ENCODE measurements at regions not wholly inside any gene's neighbourhood (a gene's known extent, or its start where the extent isn't known, plus 50 kb on each side); places are given as distances from the start of the nearest gene placed in this dataset.

DNA sequence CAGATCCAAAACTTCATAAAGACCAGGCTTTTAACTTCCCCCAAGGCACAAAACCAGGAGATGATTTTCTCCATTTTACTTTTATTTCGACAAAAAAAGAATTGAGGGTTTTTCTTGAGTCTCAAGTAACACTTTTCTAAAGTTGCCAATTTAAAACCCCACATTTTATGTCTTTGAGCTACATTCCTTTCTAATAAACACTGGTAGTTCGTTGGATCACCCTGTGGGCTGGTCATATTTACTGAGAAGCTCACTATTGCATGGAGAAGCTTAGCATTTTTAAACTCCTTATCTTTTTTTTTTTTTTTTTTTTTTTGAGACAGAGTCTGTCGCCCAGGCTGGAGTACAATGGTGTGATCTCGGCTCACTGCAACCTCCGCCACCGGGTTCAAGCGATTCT, 255.1 kb upstream of the TPM1 start:
- no peak overlapping the region for H2AFZ ChIP-seq (ENCODE audit: low read depth, low read length)
- H3K4me2 ChIP-seq (ENCODE audit: low read length): no peak overlapping the region
- H3K4me3 ChIP-seq (ENCODE audit: low read length): no peak overlapping the region
- H3K9ac ChIP-seq (ENCODE audit: low read length): no peak overlapping the region
- no peak for TF ChIP-seq TAF1 (IDR thresholded peaks at IDR 0.05; ENCODE audit: low read depth)
- no peak for TF ChIP-seq RAD21 (conservative IDR thresholded peaks at IDR 0.05)
- TF ChIP-seq MXI1 (conservative IDR thresholded peaks at IDR 0.05; ENCODE audit: poor library complexity, severe bottlenecking): no peak
- H3F3A ChIP-seq (ENCODE audit: insufficient read depth, low read length, poor library complexity, severe bottlenecking): no peaks in the 10 kb centered on the region
- H3K36me3 ChIP-seq (ENCODE audit: insufficient read depth, low read length): no peaks in the 10 kb centered on the region
- no peaks in the 10 kb centered on the region for H3K9me3 ChIP-seq (ENCODE audit: low read length)
- no peaks in the 10 kb centered on the region for H3K27me3 ChIP-seq (ENCODE audit: insufficient read depth, low read depth, low read length)
- H3K79me2 ChIP-seq (replicated peaks; ENCODE audit: insufficient read depth, low read length): no peaks in the 10 kb centered on the region
- H3K27ac ChIP-seq (ENCODE audit: low read length): no peak overlapping the region
- no peaks in the 10 kb centered on the region for H4K20me1 ChIP-seq (ENCODE audit: insufficient read depth)
- no peaks in the 10 kb centered on the region for H3K9me2 ChIP-seq (ENCODE audit: insufficient read depth, low read length)

DNA sequence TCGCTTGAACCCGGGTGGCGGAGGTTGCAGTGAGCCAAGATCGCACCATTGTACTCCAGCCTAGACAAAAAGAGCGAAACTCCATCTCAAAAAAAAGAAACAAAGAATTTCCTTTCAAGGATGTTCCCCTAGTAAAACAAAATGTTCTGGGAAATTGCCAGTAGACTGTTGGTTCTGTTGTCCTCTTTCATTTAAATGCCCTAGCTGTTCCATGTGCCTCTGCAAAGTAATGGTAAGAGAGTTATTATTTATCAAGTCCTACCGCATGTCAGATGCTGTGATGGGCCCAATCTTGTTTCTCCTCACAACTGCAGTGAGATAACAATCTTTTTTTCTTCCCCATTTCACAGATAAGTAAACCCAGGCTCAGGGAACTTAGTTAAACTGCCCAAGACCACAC, 254.3 kb upstream of the TPM1 start:
- Histone ChIP-seq H3K27me3 (ENCODE audit: insufficient read depth, low read depth, low read length) (no peaks in the 10 kb centered on the region), H3K9me2 (ENCODE audit: insufficient read depth, low read length) (no peaks in the 10 kb centered on the region), H3K79me2 (replicated peaks; ENCODE audit: insufficient read depth, low read length) (no peaks in the 10 kb centered on the region), H3K36me3 (ENCODE audit: insufficient read depth, low read length) (no peaks in the 10 kb centered on the region), H3K27ac (ENCODE audit: low read length) (no peak overlapping the region), H3K4me3 (ENCODE audit: low read length) (no peak overlapping the region), H3K4me2 (ENCODE audit: low read length) (no peak overlapping the region), H3K9me3 (ENCODE audit: low read length) (no peaks in the 10 kb centered on the region), H4K20me1 (ENCODE audit: insufficient read depth) (no peaks in the 10 kb centered on the region), H3F3A (ENCODE audit: insufficient read depth, low read length, poor library complexity, severe bottlenecking) (no peaks in the 10 kb centered on the region), H2AFZ (ENCODE audit: low read depth, low read length) (no peak overlapping the region), H3K9ac (ENCODE audit: low read length) (no peak overlapping the region)
- TF ChIP-seq TAF1 (IDR thresholded peaks at IDR 0.05; ENCODE audit: low read depth) (no peak), SMC3 (conservative IDR thresholded peaks at IDR 0.05; ENCODE audit: poor library complexity) (no peak), RAD21 (conservative IDR thresholded peaks at IDR 0.05) (no peak), POLR2AphosphoS5 (IDR thresholded peaks at IDR 0.05) (no peak), EP300 (conservative IDR thresholded peaks at IDR 0.05; ENCODE audit: poor library complexity, severe bottlenecking) (no peak), MXI1 (conservative IDR thresholded peaks at IDR 0.05; ENCODE audit: poor library complexity, severe bottlenecking) (no peak), EZH2 (IDR thresholded peaks at IDR 0.05; ENCODE audit: borderline replicate concordance, insufficient read depth, low read length, poor library complexity, severe bottlenecking) (no peak)
- TF ChIP-seq, protein P1, sequence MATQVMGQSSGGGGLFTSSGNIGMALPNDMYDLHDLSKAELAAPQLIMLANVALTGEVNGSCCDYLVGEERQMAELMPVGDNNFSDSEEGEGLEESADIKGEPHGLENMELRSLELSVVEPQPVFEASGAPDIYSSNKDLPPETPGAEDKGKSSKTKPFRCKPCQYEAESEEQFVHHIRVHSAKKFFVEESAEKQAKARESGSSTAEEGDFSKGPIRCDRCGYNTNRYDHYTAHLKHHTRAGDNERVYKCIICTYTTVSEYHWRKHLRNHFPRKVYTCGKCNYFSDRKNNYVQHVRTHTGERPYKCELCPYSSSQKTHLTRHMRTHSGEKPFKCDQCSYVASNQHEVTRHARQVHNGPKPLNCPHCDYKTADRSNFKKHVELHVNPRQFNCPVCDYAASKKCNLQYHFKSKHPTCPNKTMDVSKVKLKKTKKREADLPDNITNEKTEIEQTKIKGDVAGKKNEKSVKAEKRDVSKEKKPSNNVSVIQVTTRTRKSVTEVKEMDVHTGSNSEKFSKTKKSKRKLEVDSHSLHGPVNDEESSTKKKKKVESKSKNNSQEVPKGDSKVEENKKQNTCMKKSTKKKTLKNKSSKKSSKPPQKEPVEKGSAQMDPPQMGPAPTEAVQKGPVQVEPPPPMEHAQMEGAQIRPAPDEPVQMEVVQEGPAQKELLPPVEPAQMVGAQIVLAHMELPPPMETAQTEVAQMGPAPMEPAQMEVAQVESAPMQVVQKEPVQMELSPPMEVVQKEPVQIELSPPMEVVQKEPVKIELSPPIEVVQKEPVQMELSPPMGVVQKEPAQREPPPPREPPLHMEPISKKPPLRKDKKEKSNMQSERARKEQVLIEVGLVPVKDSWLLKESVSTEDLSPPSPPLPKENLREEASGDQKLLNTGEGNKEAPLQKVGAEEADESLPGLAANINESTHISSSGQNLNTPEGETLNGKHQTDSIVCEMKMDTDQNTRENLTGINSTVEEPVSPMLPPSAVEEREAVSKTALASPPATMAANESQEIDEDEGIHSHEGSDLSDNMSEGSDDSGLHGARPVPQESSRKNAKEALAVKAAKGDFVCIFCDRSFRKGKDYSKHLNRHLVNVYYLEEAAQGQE (IDR thresholded peaks at IDR 0.05; ENCODE audit: borderline replicate concordance): no peak
- TF ChIP-seq, protein P2, sequence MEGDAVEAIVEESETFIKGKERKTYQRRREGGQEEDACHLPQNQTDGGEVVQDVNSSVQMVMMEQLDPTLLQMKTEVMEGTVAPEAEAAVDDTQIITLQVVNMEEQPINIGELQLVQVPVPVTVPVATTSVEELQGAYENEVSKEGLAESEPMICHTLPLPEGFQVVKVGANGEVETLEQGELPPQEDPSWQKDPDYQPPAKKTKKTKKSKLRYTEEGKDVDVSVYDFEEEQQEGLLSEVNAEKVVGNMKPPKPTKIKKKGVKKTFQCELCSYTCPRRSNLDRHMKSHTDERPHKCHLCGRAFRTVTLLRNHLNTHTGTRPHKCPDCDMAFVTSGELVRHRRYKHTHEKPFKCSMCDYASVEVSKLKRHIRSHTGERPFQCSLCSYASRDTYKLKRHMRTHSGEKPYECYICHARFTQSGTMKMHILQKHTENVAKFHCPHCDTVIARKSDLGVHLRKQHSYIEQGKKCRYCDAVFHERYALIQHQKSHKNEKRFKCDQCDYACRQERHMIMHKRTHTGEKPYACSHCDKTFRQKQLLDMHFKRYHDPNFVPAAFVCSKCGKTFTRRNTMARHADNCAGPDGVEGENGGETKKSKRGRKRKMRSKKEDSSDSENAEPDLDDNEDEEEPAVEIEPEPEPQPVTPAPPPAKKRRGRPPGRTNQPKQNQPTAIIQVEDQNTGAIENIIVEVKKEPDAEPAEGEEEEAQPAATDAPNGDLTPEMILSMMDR (IDR thresholded peaks at IDR 0.05; ENCODE audit: poor library complexity, severe bottlenecking): no peak

DNA sequence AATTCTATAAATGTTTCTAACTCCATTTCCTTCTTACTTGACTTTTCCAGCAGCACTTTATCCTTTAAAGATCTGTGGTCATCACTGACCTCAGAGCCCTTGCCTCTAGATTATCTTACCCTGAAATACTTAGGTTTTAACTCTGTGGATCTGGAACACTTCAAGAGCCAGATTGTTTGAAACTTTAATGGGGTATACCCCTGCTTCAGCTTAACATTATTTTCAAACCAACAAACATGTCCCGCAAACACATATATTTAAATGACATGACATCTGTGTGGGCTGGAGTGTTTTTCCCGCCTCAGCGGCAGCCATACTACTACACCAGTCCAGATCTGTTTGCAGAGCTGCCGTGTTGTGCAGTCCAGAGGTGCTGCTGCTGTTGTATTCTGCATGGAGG, 252.0 kb upstream of the TPM1 start:
- Histone ChIP-seq H3K9ac (ENCODE audit: low read length) (no peak overlapping the region), H3K9me3 (ENCODE audit: low read length) (no peaks in the 10 kb centered on the region), H3K4me2 (ENCODE audit: low read length) (no peak overlapping the region), H2AFZ (ENCODE audit: low read depth, low read length) (no peak overlapping the region), H3K9me2 (ENCODE audit: insufficient read depth, low read length) (no peaks in the 10 kb centered on the region), H3K27ac (ENCODE audit: low read length) (no peak overlapping the region), H3F3A (ENCODE audit: insufficient read depth, low read length, poor library complexity, severe bottlenecking) (no peaks in the 10 kb centered on the region), H4K20me1 (ENCODE audit: insufficient read depth) (no peaks in the 10 kb centered on the region), H3K4me3 (ENCODE audit: low read length) (no peak overlapping the region), H3K36me3 (ENCODE audit: insufficient read depth, low read length) (no peaks in the 10 kb centered on the region), H3K79me2 (replicated peaks; ENCODE audit: insufficient read depth, low read length) (no peaks in the 10 kb centered on the region), H3K27me3 (ENCODE audit: insufficient read depth, low read depth, low read length) (no peaks in the 10 kb centered on the region)
- no peak for TF ChIP-seq TAF1 (IDR thresholded peaks at IDR 0.05; ENCODE audit: low read depth)
- TF ChIP-seq EZH2 (IDR thresholded peaks at IDR 0.05; ENCODE audit: borderline replicate concordance, insufficient read depth, low read length, poor library complexity, severe bottlenecking): no peak
- no peak for TF ChIP-seq RAD21 (conservative IDR thresholded peaks at IDR 0.05)
- no peak for TF ChIP-seq SMC3 (conservative IDR thresholded peaks at IDR 0.05; ENCODE audit: poor library complexity)
- TF ChIP-seq MXI1 (conservative IDR thresholded peaks at IDR 0.05; ENCODE audit: poor library complexity, severe bottlenecking): no peak
- TF ChIP-seq, protein P2 (IDR thresholded peaks at IDR 0.05; ENCODE audit: poor library complexity, severe bottlenecking): no peak
- no peak for TF ChIP-seq POLR2AphosphoS5 (IDR thresholded peaks at IDR 0.05)
- TF ChIP-seq, protein P1 (IDR thresholded peaks at IDR 0.05; ENCODE audit: borderline replicate concordance): no peak
- no peak for TF ChIP-seq EP300 (conservative IDR thresholded peaks at IDR 0.05; ENCODE audit: poor library complexity, severe bottlenecking)
